T47D (cell line): ENCODE measurements at regions not wholly inside any gene's neighbourhood (a gene's known extent, or its start where the extent isn't known, plus 50 kb on each side); places are given as distances from the start of the nearest gene placed in this dataset.

Source experiments
- DNase-seq, 2 experiments: peaks; one replicate each; pipeline versions ENCODE4 v3.0.0 to v3.0.0-alpha.2; 2011 to 2012; ENCODE audit warnings: low read depth in 1 of 2, low spot score in 1 of 2
- JUND ChIP-seq: IDR thresholded peaks from 2 replicates; pipeline ENCODE4 v1.6.1; 2012; ENCODE audit warnings: low read depth
- in situ Hi-C: cut with HindIII; loops from 2 replicates; pipeline ENCODE4 v1.10.0; 2016; ENCODE audit warnings: low sequenced_read_pairs, low pct_unique_long_range_greater_than_20kb

DNA sequence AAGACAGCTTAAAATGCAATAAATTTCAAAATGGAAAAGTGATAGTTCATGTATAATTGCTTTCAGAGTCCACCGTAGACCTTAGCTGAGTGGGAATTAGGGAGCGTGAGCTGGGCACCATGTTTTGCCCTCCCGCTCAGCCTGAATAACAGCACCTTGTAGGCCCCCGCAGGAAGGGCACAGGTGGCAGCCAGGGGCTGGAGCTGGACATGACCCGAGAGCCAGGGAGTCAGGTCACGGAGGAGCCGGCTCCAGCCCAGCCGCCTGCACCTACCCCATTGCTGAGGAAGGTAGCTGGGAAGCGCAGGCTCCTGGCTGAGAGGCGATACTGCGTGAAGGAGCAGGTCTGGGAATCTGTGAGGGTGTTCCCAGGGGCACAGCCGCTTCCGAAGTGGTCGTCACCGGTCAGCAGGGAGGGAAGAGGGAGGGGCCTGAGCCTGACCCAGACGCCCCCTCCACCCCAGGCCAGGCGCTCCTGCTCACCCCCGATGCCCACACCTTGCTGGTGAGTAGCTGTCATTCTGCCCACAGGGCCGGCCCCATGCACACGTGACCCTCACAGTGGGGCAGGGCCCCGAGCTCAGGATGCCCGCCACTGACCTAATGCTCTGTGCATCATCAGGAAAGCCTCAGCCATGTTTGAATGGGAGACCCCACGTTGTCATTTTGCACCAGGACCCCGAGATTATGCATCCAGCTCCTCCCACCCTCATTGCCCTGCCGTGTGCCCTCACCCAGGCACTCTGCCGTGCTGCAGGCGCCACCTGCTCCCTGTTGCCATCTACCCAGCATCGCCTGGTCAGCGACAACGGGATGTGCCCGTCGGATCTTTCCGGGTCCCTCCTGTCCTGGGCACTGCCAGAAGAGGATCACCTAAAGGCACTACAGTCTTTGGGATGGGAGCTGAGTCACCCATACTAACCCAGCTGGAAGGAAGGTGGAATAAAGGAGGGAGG is 129.2 kb upstream of the TCERG1L start:
- in situ Hi-C loops, result no loop called here
- no peak for TF ChIP-seq JUND
- DNase-seq, result no peak

- no peak for DNase-seq
- no peak for TF ChIP-seq JUND
- in situ Hi-C loops, result no loop called here
These were observed 130.8 kb upstream of the TCERG1L start for GRCh38 chr10:131442271-131442670.

- TF ChIP-seq JUND, result no peak
These were observed 132.8 kb upstream of the TCERG1L start for GRCh38 chr10:131444286-131444685.

GRCh38 chr10:131444862-131445461 is 133.4 kb upstream of the TCERG1L start:
- no peak for TF ChIP-seq JUND
- in situ Hi-C loops, result no loop called here
- no peak for DNase-seq

More at GRCh38 chr10:131444286-131444685, 132.8 kb upstream of the TCERG1L start:
- in situ Hi-C loops, result no loop called here
- no peak for DNase-seq

GRCh38 chr10:131445623-131446022 is 134.1 kb upstream of the TCERG1L start:
- in situ Hi-C loops, result no loop called here

GRCh38 chr10:131446171-131446570 is 134.7 kb upstream of the TCERG1L start:
- in situ Hi-C loops, result no loop called here
- TF ChIP-seq JUND, result no peak
- no peak for DNase-seq

More at GRCh38 chr10:131445623-131446022, 134.1 kb upstream of the TCERG1L start:
- DNase-seq, result no peak
- no peak for TF ChIP-seq JUND

- in situ Hi-C loops, result no loop called here
- DNase-seq, result no peak
- TF ChIP-seq JUND, result no peak
These were observed 136.7 kb upstream of the TCERG1L start for GRCh38 chr10:131448171-131448570.

DNA sequence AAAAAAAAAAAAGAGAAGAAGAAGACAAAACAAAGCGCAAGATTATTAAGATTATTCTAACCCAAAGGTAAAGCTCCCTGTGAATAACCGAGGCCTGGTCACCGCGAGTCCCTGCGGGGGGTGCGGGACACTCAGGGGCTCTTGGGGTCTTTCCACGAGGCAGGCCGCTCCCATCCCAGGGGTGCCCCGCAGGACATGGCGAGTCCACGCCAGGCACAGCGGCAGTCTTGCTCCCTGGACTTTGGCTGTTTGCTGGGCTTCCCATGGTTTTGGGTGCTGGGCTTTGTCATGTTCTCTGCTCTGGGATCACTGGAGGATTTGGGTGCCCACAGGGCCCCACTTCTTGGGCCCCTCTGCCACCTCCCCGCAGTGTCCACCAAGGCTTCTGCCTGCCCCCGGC is 137.4 kb upstream of the TCERG1L start:
- in situ Hi-C loops, result no loop called here
- no peak for DNase-seq
- TF ChIP-seq JUND, result no peak

GRCh38 chr10:131450216-131450765 is 138.8 kb upstream of the TCERG1L start:
- no peak for TF ChIP-seq JUND
- in situ Hi-C loops, result no loop called here
- peak in 1 of 2 experiments; percentile 8 for DNase-seq

DNA sequence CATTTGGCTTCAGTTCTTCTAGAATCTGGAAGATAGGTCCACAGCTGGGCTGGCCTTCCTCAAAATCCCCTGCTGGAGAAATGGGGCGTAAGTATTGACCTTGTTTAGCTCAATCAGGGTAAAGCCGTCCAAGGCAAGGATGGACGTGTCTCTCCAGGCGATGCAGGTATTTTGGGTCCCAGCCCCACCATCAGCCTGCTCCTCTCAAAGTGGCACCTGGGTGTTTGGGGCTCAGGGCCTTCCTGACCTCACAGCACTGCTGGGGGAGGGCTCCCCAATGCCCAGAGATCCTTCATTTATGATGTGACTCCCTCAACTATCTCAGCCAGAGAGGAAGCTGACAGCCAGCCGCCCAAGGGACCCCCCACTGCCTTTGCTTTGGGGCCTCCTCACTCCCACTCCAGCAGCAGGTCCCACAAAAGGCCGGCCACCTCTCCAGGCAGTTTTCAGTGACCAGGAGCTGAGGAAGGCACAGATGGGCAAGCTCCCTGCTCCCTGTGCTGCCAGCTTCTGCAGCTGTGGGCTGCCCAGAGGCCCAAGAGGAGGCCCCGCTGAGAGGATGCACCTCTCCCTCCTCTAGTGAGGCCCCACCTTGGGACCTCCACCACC is 140.0 kb upstream of the TCERG1L start:
- no peak for TF ChIP-seq JUND
- in situ Hi-C loops, result no loop called here
- no peak for DNase-seq

DNA sequence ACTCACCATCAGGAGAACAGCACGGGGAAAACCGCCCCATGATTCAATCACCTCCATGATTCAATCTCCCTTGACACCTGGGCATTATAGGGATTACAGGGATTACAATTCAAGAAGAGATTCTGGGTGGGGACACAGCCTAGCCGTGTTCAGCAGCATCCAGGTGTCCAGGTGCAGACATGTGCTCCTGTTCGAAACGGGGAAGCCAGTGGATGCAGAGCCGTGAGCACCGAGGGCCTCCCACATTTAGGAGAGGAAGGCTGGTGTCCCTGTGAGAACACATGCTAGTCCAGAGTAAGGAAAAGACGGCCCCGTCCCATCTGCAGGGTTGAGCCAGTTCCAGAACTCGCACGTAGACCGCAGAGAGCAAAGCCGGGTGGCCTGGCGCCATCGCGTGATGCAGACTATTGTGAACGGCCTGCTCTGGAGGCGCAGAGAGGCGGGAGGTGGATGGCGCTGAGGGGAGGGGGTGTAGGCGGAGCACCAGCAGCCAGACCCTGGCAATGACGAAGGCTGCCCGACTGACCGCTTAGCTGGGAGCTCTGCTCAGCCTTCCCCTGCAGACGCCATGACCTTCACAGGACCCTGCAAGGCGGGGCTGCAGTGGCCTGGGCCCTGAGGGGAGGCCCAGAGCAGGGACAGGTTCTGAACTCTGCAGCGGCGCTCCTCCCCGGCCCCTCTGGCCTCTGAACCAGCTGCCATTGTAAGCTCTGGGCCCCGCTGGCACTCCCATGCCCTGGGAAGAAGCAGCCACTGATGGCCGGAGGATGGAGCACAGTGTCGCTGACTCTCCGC is 141.6 kb upstream of the TCERG1L start:
- TF ChIP-seq JUND, result no peak
- DNase-seq, result no peak
- in situ Hi-C loops, result no loop called here

GRCh38 chr10:131453721-131454634 is 142.5 kb upstream of the TCERG1L start:
- no peak for TF ChIP-seq JUND
- DNase-seq, result peak in 1 of 2 experiments; percentile 48
- in situ Hi-C loops, result no loop called here
